Spleen (tissue), 11 donors: ENCODE measurements at regions not wholly inside any gene's neighbourhood (a gene's known extent, or its start where the extent isn't known, plus 50 kb on each side); places are given as distances from the start of the nearest gene placed in this dataset.

Experiments used
- DNase-seq: peaks from one replicate; pipeline ENCODE4 v3.0.0-alpha.2; 2020
- H3K27ac ChIP-seq, 8 donors: fragments of 200-600 bp; sonication (generic) in 7 of 8; 1 replicate in 4 of 8; 2 replicates in 4 of 8; pipeline versions ENCODE4 v1.5.0 to v1.8.0; 2016 to 2021; ENCODE audit warnings: inconsistent platforms in 4 of 8, mild to moderate bottlenecking in 4 of 8, moderate library complexity in 1 of 8
- H3K27me3 ChIP-seq, 7 donors: fragments of 200-600 bp; sonication (generic) in 6 of 7; replicated peaks in 1 of 7; 1 replicate in 4 of 7; 2 replicates in 3 of 7; pipeline versions ENCODE4 v1.5.0 to v1.8.0; 2016 to 2021; ENCODE audit warnings: inconsistent platforms in 3 of 7, mild to moderate bottlenecking in 1 of 7
- H3K36me3 ChIP-seq, 6 donors: fragments of 200-600 bp; sonication (generic) in 5 of 6; 1 replicate in 4 of 6; 2 replicates in 2 of 6; pipeline versions ENCODE4 v1.5.0 to v1.8.0; 2016 to 2021; ENCODE audit warnings: inconsistent platforms in 2 of 6
- H3K4me1 ChIP-seq, 6 donors: fragments of 200-600 bp; sonication (generic) in 5 of 6; 1 replicate in 3 of 6; 2 replicates in 3 of 6; pipeline versions ENCODE4 v1.5.0 to v1.8.0; 2016 to 2021; ENCODE audit warnings: inconsistent platforms in 3 of 6
- H3K4me3 ChIP-seq, 8 donors: fragments of 200-600 bp; sonication (generic) in 7 of 8; 1 replicate in 4 of 8; 2 replicates in 4 of 8; pipeline versions ENCODE4 v1.5.0 to v1.8.0; 2016 to 2021; ENCODE audit warnings: inconsistent platforms in 4 of 8, mild to moderate bottlenecking in 4 of 8, moderate library complexity in 2 of 8
- H3K9me3 ChIP-seq, 8 donors: fragments of 200-600 bp; sonication (generic) in 7 of 8; 1 replicate in 4 of 8; 2 replicates in 4 of 8; pipeline versions ENCODE4 v1.5.0 to v1.8.0; 2016 to 2021; ENCODE audit warnings: inconsistent platforms in 4 of 8
- CTCF ChIP-seq, 11 experiments: fragments of 200-600 bp in 7 of 11; fragments of 450-650 bp in 4 of 11; sonication (generic) in 4 of 11; IDR thresholded peaks in 8 of 11; conservative IDR thresholded peaks in 3 of 11; 1 replicate in 7 of 11; 2 replicates in 4 of 11; pipeline versions ENCODE4 v1.4.0 to v1.8.0; 2016 to 2021; ENCODE audit warnings: antibody characterized with exemption in 11 of 11, inconsistent platforms in 4 of 11, mild to moderate bottlenecking in 1 of 11
- POLR2A ChIP-seq, 3 donors: fragments of 450-650 bp; IDR thresholded peaks; one replicate each; pipeline ENCODE4 v1.5.1; 2017; ENCODE audit warnings: antibody characterized with exemption in 3 of 3, mild to moderate bottlenecking in 1 of 3
- POLR2AphosphoS5 ChIP-seq, 3 donors: sonication (generic); formaldehyde crosslinking; IDR thresholded peaks; one replicate each; pipeline ENCODE4 v1.5.1; 2017; ENCODE audit warnings: antibody characterized with exemption in 3 of 3
- WGBS, 5 donors: extraction: QIAGEN DNeasy Blood & Tissue Kit in 3 of 5; methylation state at CpG; one replicate each; pipeline versions ENCODE4 v1.1.5 to v1.1.7; 2013 to 2018; 5-methylcytosine and 5-hydroxymethylcytosine counted together
- intact Hi-C: fragments of 100-400 bp; cut with DNase I; formaldehyde crosslinking; loops from one replicate; pipeline ENCODE4 v1.15.0; 2023; ENCODE audit warnings: low total_unique reads
- donor health status: healthy with polysubstance abuse.
- donor health status: DM: no; HTN: no; CAD: no; lungs with moderate emphysema.
- donor health status: DM: no; HTN: no; CAD: no.
- donor health status: Bipolar disorder and iron deficiency.
- donor health status: healthy.
- donor health status: DM: no; HTN: no; CAD: no.
- donor health status: DM: yes; HTN: yes; CAD: no.

- H3K9me3 ChIP-seq = peaks cover 0 to 16% (median 11%) of the 10 kb centered on the region in 8 donors
- intact Hi-C loops = no loop called here
- TF ChIP-seq POLR2A (IDR thresholded peaks at IDR 0.05) (no peak), POLR2AphosphoS5 (IDR thresholded peaks at IDR 0.05) (no peak), CTCF (IDR thresholded peaks at IDR 0.05 in 8 of 11, conservative IDR thresholded peaks at IDR 0.05 in 3 of 11) (no peak)
- H3K4me1 ChIP-seq = no peaks in the 10 kb centered on the region
- no peak overlapping the region for H3K27ac ChIP-seq
- H3K4me3 ChIP-seq = no peak overlapping the region
- H3K27me3 ChIP-seq = peaks cover 0 to 7% (median 0%) of the 10 kb centered on the region in 7 donors
- no peaks in the 10 kb centered on the region for H3K36me3 ChIP-seq
- no peak for DNase-seq
- 59 to 78% (median 70%) methylated on average over 4 of the region's 4 CpGs for WGBS, 5 donors
Measured at GRCh38 chr7:35463751-35464150, 209.9 kb upstream of the TBX20 start.

GRCh38 chr7:35463176-35463700, 209.3 kb upstream of the TBX20 start:
- intact Hi-C loops = no loop called here
- Histone ChIP-seq H3K4me1 (no peaks in the 10 kb centered on the region), H3K27me3 (peaks cover 0 to 6% (median 0%) of the 10 kb centered on the region in 7 donors), H3K4me3 (no peak overlapping the region), H3K9me3 (peaks cover 0 to 21% (median 14%) of the 10 kb centered on the region in 8 donors), H3K27ac (no peak overlapping the region), H3K36me3 (no peaks in the 10 kb centered on the region)
- 55 to 74% (median 72%) methylated on average over 3 of the region's 3 CpGs for WGBS, 5 donors
- TF ChIP-seq CTCF (IDR thresholded peaks at IDR 0.05 in 8 of 11, conservative IDR thresholded peaks at IDR 0.05 in 3 of 11) = no peak
- no peak for DNase-seq

GRCh38 chr7:35454575-35455385, 200.9 kb upstream of the TBX20 start:
- WGBS, 5 donors = 15 to 33% (median 18%) methylated on average over 40 to 58 of the region's 58 CpGs
- intact Hi-C loops = no loop called here

GRCh38 chr7:35450456-35451214, 196.7 kb upstream of the TBX20 start:
- WGBS, 5 donors = 59 to 73% (median 61%) methylated on average over 3 of the region's 3 CpGs
- H3K36me3 ChIP-seq = no peaks in the 10 kb centered on the region
- TF ChIP-seq CTCF (IDR thresholded peaks at IDR 0.05 in 8 of 11, conservative IDR thresholded peaks at IDR 0.05 in 3 of 11) = no peak
- TF ChIP-seq POLR2AphosphoS5 (IDR thresholded peaks at IDR 0.05) = no peak
- TF ChIP-seq POLR2A (IDR thresholded peaks at IDR 0.05) = no peak

More at GRCh38 chr7:35454575-35455385, 200.9 kb upstream of the TBX20 start:
- Histone ChIP-seq H3K4me1 (peaks cover 0 to 6% (median 0%) of the 10 kb centered on the region in 6 donors), H3K9me3 (peaks cover 0 to 32% (median 17%) of the 10 kb centered on the region in 8 donors), H3K27ac (no peak overlapping the region), H3K27me3 (peaks cover 0 to 52% (median 19%) of the 10 kb centered on the region in 7 donors), H3K4me3 (no peak overlapping the region), H3K36me3 (no peaks in the 10 kb centered on the region)
- TF ChIP-seq POLR2A (IDR thresholded peaks at IDR 0.05) = no peak
- no peak for TF ChIP-seq POLR2AphosphoS5 (IDR thresholded peaks at IDR 0.05)
- no peak for DNase-seq

More at GRCh38 chr7:35450456-35451214, 196.7 kb upstream of the TBX20 start:
- intact Hi-C loops = no loop called here
- Histone ChIP-seq H3K4me1 (peaks cover 0 to 6% (median 0%) of the 10 kb centered on the region in 6 donors), H3K9me3 (no peaks in the 10 kb centered on the region), H3K4me3 (no peak overlapping the region), H3K27ac (no peak overlapping the region), H3K27me3 (peaks cover 0 to 39% (median 19%) of the 10 kb centered on the region in 7 donors)
- DNase-seq = no peak
